ENCODE measurements at regions not wholly inside any gene's neighbourhood (a gene's known extent, or its start where the extent isn't known, plus 50 kb on each side); places are given as distances from the start of the nearest gene placed in this dataset.

GRCh38 chr4:123068081-123068480 is 145.7 kb upstream of the NUDT6 start:
- TF ChIP-seq CTCF (IDR thresholded peaks at IDR 0.05; ENCODE audit: extremely low read depth, missing control alignments) = no peak
- DNase-seq (ENCODE audit: low spot score) = no peak

DNA sequence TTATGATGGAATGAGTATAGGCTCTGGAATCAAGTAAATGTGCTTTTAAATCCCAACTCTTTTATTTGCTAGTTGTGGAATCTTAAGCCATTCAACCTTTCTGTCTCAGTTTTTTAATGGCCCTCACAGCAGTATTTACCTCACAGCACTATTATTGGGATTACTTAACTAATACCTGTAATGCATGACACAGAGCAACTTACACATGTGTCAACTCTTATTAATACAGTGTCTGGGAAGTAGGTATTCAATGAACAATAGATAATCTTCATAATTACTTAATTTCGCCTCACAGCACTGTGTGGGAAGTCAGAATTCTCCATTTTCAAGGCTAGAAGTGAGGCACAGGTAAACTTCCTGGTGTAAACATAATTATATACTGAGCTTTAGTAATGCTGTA is 149.7 kb upstream of the NUDT6 start:
- no peak for DNase-seq (ENCODE audit: low spot score)
- no peak for TF ChIP-seq CTCF (IDR thresholded peaks at IDR 0.05; ENCODE audit: extremely low read depth, missing control alignments)

DNA sequence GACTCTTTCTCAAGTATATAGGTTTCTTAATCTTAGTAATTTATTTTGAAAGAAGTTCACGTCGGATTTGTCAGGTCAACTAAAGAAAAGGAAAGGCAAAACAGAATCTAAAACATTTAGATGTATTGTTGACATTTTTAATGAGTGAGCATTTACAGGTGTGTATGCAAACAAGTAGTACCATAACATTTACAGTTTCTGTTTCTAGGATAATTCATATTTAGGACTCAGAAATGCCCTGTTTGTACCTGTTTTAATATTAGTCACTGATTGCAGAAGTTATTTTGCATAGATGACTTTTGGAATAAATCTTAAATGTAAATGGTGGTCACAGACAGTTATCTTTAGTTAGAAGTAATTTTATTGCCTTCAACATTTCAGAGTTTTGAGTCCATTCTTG is 151.3 kb upstream of the NUDT6 start:
- TF ChIP-seq CTCF (IDR thresholded peaks at IDR 0.05; ENCODE audit: extremely low read depth, missing control alignments) = no peak
- DNase-seq (ENCODE audit: low spot score) = no peak

DNA sequence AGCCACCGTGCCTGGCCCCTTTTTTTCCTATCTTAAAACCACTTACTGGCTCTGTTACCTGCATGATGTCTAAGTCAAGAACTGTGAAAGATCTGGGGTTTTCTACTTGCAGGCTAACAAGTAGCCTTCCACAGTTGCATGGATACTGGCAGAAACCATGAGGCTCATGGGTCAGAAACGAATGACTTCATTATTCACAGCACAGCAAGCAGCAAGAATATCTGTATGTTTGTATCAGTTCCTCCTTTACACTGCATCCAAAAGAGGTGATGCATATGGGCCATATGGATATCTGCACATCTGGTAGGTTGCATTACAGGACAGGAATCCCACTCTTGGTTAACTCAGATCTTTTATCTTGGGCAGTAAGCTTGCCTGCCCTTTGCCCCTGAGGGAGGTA is 154.9 kb upstream of the NUDT6 start:
- no peak for DNase-seq (ENCODE audit: low spot score)
- no peak for TF ChIP-seq CTCF (IDR thresholded peaks at IDR 0.05; ENCODE audit: extremely low read depth, missing control alignments)

- TF ChIP-seq CTCF (IDR thresholded peaks at IDR 0.05; ENCODE audit: extremely low read depth, missing control alignments) = no peak
- no peak for DNase-seq (ENCODE audit: low spot score)
These were observed 159.6 kb upstream of the NUDT6 start for GRCh38 chr4:123081971-123082370.

- no peak for TF ChIP-seq CTCF (IDR thresholded peaks at IDR 0.05; ENCODE audit: extremely low read depth, missing control alignments)
These were observed 161.2 kb upstream of the NUDT6 start for GRCh38 chr4:123083646-123084045.

DNA sequence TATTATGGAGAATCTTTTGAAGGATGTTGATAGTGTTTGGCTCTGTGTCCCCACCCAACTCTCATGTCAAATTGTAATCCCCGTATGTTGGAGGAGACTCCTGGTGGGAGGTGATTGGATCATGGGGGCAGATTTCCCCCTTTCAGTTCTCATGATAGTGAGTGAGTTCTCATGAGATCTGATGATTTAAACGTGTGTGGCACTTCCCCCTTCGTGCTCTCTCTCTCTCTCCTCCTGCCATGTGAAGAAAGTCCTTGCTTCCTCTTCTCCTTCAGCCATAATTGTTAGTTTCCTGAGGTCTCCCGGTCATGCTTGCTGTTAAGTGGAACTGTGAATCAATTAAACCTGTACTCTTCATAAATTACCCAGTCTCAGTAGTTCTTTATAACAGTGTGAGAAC is 166.1 kb upstream of the NUDT6 start:
- no peak for DNase-seq (ENCODE audit: low spot score)
- TF ChIP-seq CTCF (IDR thresholded peaks at IDR 0.05; ENCODE audit: extremely low read depth, missing control alignments) = no peak

More at GRCh38 chr4:123083646-123084045, 161.2 kb upstream of the NUDT6 start:
- DNase-seq (ENCODE audit: low spot score) = no peak

Data from GM20000 (cell line).